Neural cell (in vitro differentiated cells): ENCODE measurements at regions not wholly inside any gene's neighbourhood (a gene's known extent, or its start where the extent isn't known, plus 50 kb on each side); places are given as distances from the start of the nearest gene placed in this dataset.

Experiments
- H2AFZ ChIP-seq: fragments of 200-600, 300-800 bp; sonication (generic), shearing (Covaris generic); 2 replicates; pipeline ENCODE4 v1.6.0; 2014; ENCODE audit warnings: low read depth, mild to moderate bottlenecking, antibody characterized with exemption, low read length, moderate library complexity
- H3F3A ChIP-seq: fragments of 200-600 bp; shearing (Covaris generic); 2 replicates; pipeline ENCODE4 v1.6.1; 2016; ENCODE audit warnings: mild to moderate bottlenecking, moderate library complexity, mixed read lengths, antibody characterized with exemption, low read length; ENCODE audit not compliant: insufficient read depth, poor library complexity, severe bottlenecking
- H3K27ac ChIP-seq: fragments of 200-600, 300-800 bp; sonication (generic), shearing (Covaris generic); 2 replicates; pipeline ENCODE4 v1.5.1; 2014; ENCODE audit warnings: mild to moderate bottlenecking, low read length, moderate library complexity
- H3K27me3 ChIP-seq: fragments of 300-800, 200-600 bp; sonication (generic), shearing (Covaris generic); 2 replicates; pipeline ENCODE4 v1.6.0; 2014; ENCODE audit warnings: mild to moderate bottlenecking, low read depth, low read length, moderate library complexity; ENCODE audit not compliant: insufficient read depth
- H3K36me3 ChIP-seq: fragments of 300-800, 200-600 bp; sonication (generic), shearing (Covaris generic); 2 replicates; pipeline ENCODE4 v1.5.1; 2014; ENCODE audit warnings: mild to moderate bottlenecking, antibody characterized with exemption, low read length, moderate library complexity; ENCODE audit not compliant: insufficient read depth
- H3K4me2 ChIP-seq: fragments of 300-800, 200-600 bp; sonication (generic), shearing (Covaris generic); 2 replicates; pipeline ENCODE4 v1.6.0; 2014; ENCODE audit warnings: mild to moderate bottlenecking, low read length
- H3K4me3 ChIP-seq: fragments of 300-800, 200-600 bp; sonication (generic), shearing (Covaris generic); 2 replicates; pipeline ENCODE4 v1.5.1; 2014; ENCODE audit warnings: mild to moderate bottlenecking, low read length, moderate library complexity
- H3K79me2 ChIP-seq: fragments of 200-600 bp; shearing (Covaris generic); replicated peaks from 2 replicates; pipeline ENCODE4 v1.6.0; 2014; ENCODE audit warnings: mild to moderate bottlenecking, low read length, moderate library complexity; ENCODE audit not compliant: insufficient read depth
- H3K9ac ChIP-seq: fragments of 300-800, 200-600 bp; sonication (generic), shearing (Covaris generic); 2 replicates; pipeline ENCODE4 v1.6.1; 2016; ENCODE audit warnings: mild to moderate bottlenecking, low read length, mixed read lengths
- H3K9me2 ChIP-seq: fragments of 200-600 bp; shearing (Covaris generic); 2 replicates; pipeline ENCODE4 v1.6.1; 2016; ENCODE audit warnings: mild to moderate bottlenecking, low read length, mixed read lengths; ENCODE audit not compliant: insufficient read depth
- H3K9me3 ChIP-seq: fragments of 200-600, 300-800 bp; sonication (generic), shearing (Covaris generic); 2 replicates; pipeline ENCODE4 v1.6.1; 2016; ENCODE audit warnings: mild to moderate bottlenecking, mixed run types, low read length, moderate library complexity, mixed read lengths
- H4K20me1 ChIP-seq: fragments of 200-600 bp; shearing (Covaris generic); 2 replicates; pipeline ENCODE4 v1.6.1; 2016; ENCODE audit warnings: mild to moderate bottlenecking, mixed run types; ENCODE audit not compliant: insufficient read depth
- CTCF ChIP-seq: fragments of 450-650 bp; IDR thresholded peaks from 2 replicates; pipeline ENCODE4 v1.5.1; 2014; ENCODE audit warnings: antibody characterized with exemption, mild to moderate bottlenecking, moderate library complexity; ENCODE audit not compliant: poor library complexity, severe bottlenecking
- EP300 ChIP-seq: fragments of 450-650 bp; conservative IDR thresholded peaks from 2 replicates; pipeline ENCODE4 v1.6.1; 2014; ENCODE audit warnings: antibody characterized with exemption, mild to moderate bottlenecking, moderate library complexity; ENCODE audit not compliant: poor library complexity, severe bottlenecking
- EZH2 ChIP-seq: fragments of 200-600, 300-800 bp; shearing (Covaris generic), sonication (generic); IDR thresholded peaks from 2 replicates; pipeline ENCODE4 v1.6.1; 2014; ENCODE audit warnings: antibody characterized with exemption, low read length, borderline replicate concordance, mild to moderate bottlenecking; ENCODE audit not compliant: insufficient read depth, poor library complexity, severe bottlenecking
- MXI1 ChIP-seq: fragments of 450-650 bp; conservative IDR thresholded peaks from 2 replicates; pipeline ENCODE4 v1.6.1; 2014; ENCODE audit warnings: antibody characterized with exemption, mild to moderate bottlenecking; ENCODE audit not compliant: poor library complexity, severe bottlenecking
- POLR2AphosphoS5 ChIP-seq: IDR thresholded peaks from 2 replicates; pipeline ENCODE4 v1.6.1; 2012
- RAD21 ChIP-seq: fragments of 450-650 bp; conservative IDR thresholded peaks from 2 replicates; pipeline ENCODE4 v1.6.1; 2014; ENCODE audit warnings: antibody characterized with exemption, mild to moderate bottlenecking, moderate library complexity
- REST ChIP-seq: IDR thresholded peaks from 2 replicates; pipeline ENCODE4 v1.6.1; 2012; ENCODE audit warnings: borderline replicate concordance
- SMC3 ChIP-seq: fragments of 450-650 bp; conservative IDR thresholded peaks from 2 replicates; pipeline ENCODE4 v1.6.1; 2014; ENCODE audit warnings: antibody characterized with exemption, mild to moderate bottlenecking, moderate library complexity; ENCODE audit not compliant: poor library complexity
- TAF1 ChIP-seq: IDR thresholded peaks from 2 replicates; pipeline ENCODE4 v1.6.1; 2012; ENCODE audit warnings: low read depth

GRCh38 chr14:21960636-21961035, 287.0 kb upstream of the OR4E1 start:
- H4K20me1 ChIP-seq, result no peaks in the 10 kb centered on the region
- H3K9me2 ChIP-seq, result no peaks in the 10 kb centered on the region
- no peaks in the 10 kb centered on the region for H3K36me3 ChIP-seq
- H3K4me3 ChIP-seq, result no peak overlapping the region
- no peaks in the 10 kb centered on the region for H3K79me2 ChIP-seq
- H3K27me3 ChIP-seq, result no peaks in the 10 kb centered on the region
- H2AFZ ChIP-seq, result no peak overlapping the region
- no peak overlapping the region for H3K27ac ChIP-seq
- H3K4me2 ChIP-seq, result no peak overlapping the region
- H3K9ac ChIP-seq, result no peak overlapping the region
- no peak for TF ChIP-seq SMC3
- no peak for TF ChIP-seq RAD21
- TF ChIP-seq CTCF, result no peak
- no peak for TF ChIP-seq REST
- no peak for TF ChIP-seq EP300
- TF ChIP-seq EZH2, result no peak
- no peak for TF ChIP-seq TAF1
- TF ChIP-seq MXI1, result no peak
- no peak for TF ChIP-seq POLR2AphosphoS5
- H3F3A ChIP-seq, result no peaks in the 10 kb centered on the region
- H3K9me3 ChIP-seq, result no peaks in the 10 kb centered on the region

- H3K9me3 ChIP-seq, result no peaks in the 10 kb centered on the region
- TF ChIP-seq CTCF, result no peak
- TF ChIP-seq EP300, result no peak
- no peak for TF ChIP-seq MXI1
- no peak for TF ChIP-seq RAD21
- no peak for TF ChIP-seq POLR2AphosphoS5
- no peak for TF ChIP-seq SMC3
- TF ChIP-seq TAF1, result no peak
- no peak for TF ChIP-seq EZH2
- no peak for TF ChIP-seq REST
- no peaks in the 10 kb centered on the region for H4K20me1 ChIP-seq
- no peaks in the 10 kb centered on the region for H3K9me2 ChIP-seq
- H3K79me2 ChIP-seq, result no peaks in the 10 kb centered on the region
- no peaks in the 10 kb centered on the region for H3K36me3 ChIP-seq
- H2AFZ ChIP-seq, result no peak overlapping the region
- no peaks in the 10 kb centered on the region for H3F3A ChIP-seq
- no peak overlapping the region for H3K9ac ChIP-seq
- H3K4me2 ChIP-seq, result no peak overlapping the region
- no peaks in the 10 kb centered on the region for H3K27me3 ChIP-seq
- no peak overlapping the region for H3K4me3 ChIP-seq
- no peak overlapping the region for H3K27ac ChIP-seq
Measured at GRCh38 chr14:21941885-21942284, 268.3 kb upstream of the OR4E1 start.
